ENCODE measurements at regions not wholly inside any gene's neighbourhood (a gene's known extent, or its start where the extent isn't known, plus 50 kb on each side); places are given as distances from the start of the nearest gene placed in this dataset.
A peak's percentile ranks its signal among the peaks of the same experiment; 100 is the strongest.

DNA sequence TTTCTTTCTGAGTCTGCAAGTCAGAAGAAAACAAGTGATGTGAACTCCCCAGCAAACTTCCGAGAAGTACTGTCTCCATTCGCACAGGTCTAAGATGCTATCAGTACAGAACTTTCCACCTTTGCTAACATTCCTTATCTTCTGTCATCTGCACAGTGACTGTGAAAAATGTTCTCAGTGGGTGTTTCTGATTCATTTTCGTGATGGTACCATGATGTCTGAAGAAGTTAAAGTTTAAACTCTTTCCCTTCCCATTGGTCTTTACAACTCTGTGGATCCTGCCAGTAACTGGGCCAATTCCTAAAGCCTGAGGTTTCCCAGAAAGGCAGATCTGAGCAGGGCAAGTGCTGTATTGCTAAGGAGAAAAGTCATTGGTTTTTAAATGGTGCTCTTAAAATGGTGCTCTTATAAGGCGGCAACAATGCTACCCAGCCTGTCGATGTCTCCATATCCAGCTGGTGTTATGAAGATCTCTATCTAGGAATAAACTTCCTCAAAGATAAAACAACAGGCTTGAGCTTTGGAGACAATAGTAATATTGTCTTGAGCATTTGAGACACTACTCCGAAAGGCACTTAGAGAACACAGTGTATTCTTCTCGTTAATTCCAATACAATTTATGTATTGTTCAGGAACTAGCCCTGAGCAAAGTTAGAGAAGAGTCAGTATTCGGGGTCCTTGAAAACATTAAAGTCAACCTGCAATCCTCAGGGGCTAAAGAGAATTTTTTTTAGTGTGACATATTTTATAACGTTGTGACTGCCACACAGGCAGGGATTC, 232.3 kb downstream of the OSR1 start:
- in situ Hi-C loops (cut with MboI; ENCODE audit: low sequenced_read_pairs in 4 of 4) (no loop called here), intact Hi-C loops (cut with DNase I; ENCODE audit: low total_unique reads) (no loop called here)
- ATAC-seq (no peak), DNase-seq (no peak)
- no peak overlapping the region for H3K27ac ChIP-seq
- no peaks in the 10 kb centered on the region for H3K9me3 ChIP-seq
- H3K4me1 ChIP-seq = no peaks in the 10 kb centered on the region
- TF ChIP-seq POLR2A (IDR thresholded peaks at IDR 0.05) = no peak
- TF ChIP-seq, protein P1, sequence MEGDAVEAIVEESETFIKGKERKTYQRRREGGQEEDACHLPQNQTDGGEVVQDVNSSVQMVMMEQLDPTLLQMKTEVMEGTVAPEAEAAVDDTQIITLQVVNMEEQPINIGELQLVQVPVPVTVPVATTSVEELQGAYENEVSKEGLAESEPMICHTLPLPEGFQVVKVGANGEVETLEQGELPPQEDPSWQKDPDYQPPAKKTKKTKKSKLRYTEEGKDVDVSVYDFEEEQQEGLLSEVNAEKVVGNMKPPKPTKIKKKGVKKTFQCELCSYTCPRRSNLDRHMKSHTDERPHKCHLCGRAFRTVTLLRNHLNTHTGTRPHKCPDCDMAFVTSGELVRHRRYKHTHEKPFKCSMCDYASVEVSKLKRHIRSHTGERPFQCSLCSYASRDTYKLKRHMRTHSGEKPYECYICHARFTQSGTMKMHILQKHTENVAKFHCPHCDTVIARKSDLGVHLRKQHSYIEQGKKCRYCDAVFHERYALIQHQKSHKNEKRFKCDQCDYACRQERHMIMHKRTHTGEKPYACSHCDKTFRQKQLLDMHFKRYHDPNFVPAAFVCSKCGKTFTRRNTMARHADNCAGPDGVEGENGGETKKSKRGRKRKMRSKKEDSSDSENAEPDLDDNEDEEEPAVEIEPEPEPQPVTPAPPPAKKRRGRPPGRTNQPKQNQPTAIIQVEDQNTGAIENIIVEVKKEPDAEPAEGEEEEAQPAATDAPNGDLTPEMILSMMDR (IDR thresholded peaks at IDR 0.05 in 4 of 5, conservative IDR thresholded peaks at IDR 0.05 in 1 of 5) = no peak
- no peak overlapping the region for H3K4me3 ChIP-seq
- H3K36me3 ChIP-seq = no peaks in the 10 kb centered on the region
- H3K27me3 ChIP-seq = no peaks in the 10 kb centered on the region

DNA sequence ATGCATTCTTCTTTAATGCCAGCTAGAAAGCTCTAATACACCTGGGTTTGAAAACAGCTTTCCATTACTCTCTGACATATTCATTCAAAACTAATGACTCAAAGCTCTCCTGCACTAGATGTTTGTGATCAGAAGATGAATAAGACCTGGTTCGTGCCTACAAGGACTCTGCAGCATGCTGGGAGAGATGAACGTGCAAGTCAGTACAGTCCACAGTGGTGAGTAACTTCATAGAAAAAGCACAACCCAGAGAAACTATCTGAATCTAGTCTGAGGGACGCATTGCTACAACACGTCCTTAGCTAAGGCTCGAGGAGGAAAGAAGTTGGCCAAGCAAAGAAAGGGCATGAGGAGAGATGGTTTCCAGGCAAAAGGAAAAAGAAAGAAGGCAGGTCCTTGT, 234.3 kb downstream of the OSR1 start:
- Histone ChIP-seq H3K9me3 (no peaks in the 10 kb centered on the region), H3K4me1 (no peaks in the 10 kb centered on the region), H3K4me3 (no peak overlapping the region), H3K36me3 (no peaks in the 10 kb centered on the region), H3K27ac (no peak overlapping the region), H3K27me3 (no peaks in the 10 kb centered on the region)
- intact Hi-C loops (cut with DNase I; ENCODE audit: low total_unique reads) (no loop called here), in situ Hi-C loops (cut with MboI; ENCODE audit: low sequenced_read_pairs in 4 of 4) (no loop called here)
- TF ChIP-seq POLR2A (IDR thresholded peaks at IDR 0.05) = no peak
- ATAC-seq (no peak), DNase-seq (no peak)

DNA sequence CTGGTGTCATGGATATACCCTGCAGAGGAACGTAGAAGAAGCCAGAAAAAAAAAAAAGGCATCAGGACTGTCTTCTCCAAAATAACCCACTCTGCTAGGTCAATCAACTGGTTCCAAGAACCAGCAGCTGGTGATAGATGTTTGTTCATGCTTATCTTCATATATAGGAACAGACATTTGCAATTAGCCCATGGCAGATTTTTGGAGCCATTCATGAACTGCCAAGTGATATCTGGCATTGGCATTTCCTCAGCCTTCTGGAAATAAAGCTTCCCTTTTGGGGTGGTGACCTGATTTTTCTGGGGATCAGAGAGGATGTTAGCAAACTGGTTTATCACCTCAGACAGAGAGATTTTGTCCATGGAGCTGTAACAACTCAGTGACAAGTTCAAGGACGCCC, 234.9 kb downstream of the OSR1 start:
- in situ Hi-C loops (cut with MboI; ENCODE audit: low sequenced_read_pairs in 4 of 4) (no loop called here), intact Hi-C loops (cut with DNase I; ENCODE audit: low total_unique reads) (no loop called here)
- no peak for DNase-seq
- Histone ChIP-seq H3K36me3 (no peaks in the 10 kb centered on the region), H3K4me3 (no peak overlapping the region), H3K9me3 (no peaks in the 10 kb centered on the region), H3K27me3 (no peaks in the 10 kb centered on the region), H3K27ac (no peak overlapping the region), H3K4me1 (no peaks in the 10 kb centered on the region)
- ATAC-seq = no peak
- no peak for TF ChIP-seq POLR2A (IDR thresholded peaks at IDR 0.05)
- TF ChIP-seq, protein P1 (IDR thresholded peaks at IDR 0.05 in 4 of 5, conservative IDR thresholded peaks at IDR 0.05 in 1 of 5) = no peak

DNA sequence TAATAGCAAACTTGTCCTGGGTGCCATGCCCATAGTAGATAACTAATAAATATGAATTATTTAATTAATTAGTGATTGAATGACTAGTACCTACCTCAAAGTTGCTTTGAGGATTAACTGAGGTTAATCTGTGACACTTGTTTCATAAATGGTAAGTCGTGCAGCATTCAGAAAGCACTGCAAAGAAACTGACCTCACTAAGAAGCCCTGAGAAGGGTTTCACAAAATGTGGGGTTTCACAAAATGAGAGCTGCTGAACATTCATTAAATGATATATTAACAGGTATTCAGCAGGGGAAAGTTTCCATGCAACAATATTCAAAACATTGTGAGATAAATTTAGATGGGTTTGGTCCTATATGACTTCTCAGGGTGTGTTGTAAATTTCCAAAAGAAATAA, 236.2 kb downstream of the OSR1 start:
- ATAC-seq = no peak
- TF ChIP-seq, protein P1 (IDR thresholded peaks at IDR 0.05 in 4 of 5, conservative IDR thresholded peaks at IDR 0.05 in 1 of 5) = no peak
- no peak for TF ChIP-seq POLR2A (IDR thresholded peaks at IDR 0.05)
- Histone ChIP-seq H3K4me3 (no peak overlapping the region), H3K27me3 (no peaks in the 10 kb centered on the region), H3K9me3 (no peaks in the 10 kb centered on the region), H3K36me3 (no peaks in the 10 kb centered on the region), H3K27ac (no peak overlapping the region), H3K4me1 (no peaks in the 10 kb centered on the region)
- DNase-seq = no peak
- in situ Hi-C loops (cut with MboI; ENCODE audit: low sequenced_read_pairs in 4 of 4) = no loop called here
- intact Hi-C loops (cut with DNase I; ENCODE audit: low total_unique reads) = no loop called here

DNA sequence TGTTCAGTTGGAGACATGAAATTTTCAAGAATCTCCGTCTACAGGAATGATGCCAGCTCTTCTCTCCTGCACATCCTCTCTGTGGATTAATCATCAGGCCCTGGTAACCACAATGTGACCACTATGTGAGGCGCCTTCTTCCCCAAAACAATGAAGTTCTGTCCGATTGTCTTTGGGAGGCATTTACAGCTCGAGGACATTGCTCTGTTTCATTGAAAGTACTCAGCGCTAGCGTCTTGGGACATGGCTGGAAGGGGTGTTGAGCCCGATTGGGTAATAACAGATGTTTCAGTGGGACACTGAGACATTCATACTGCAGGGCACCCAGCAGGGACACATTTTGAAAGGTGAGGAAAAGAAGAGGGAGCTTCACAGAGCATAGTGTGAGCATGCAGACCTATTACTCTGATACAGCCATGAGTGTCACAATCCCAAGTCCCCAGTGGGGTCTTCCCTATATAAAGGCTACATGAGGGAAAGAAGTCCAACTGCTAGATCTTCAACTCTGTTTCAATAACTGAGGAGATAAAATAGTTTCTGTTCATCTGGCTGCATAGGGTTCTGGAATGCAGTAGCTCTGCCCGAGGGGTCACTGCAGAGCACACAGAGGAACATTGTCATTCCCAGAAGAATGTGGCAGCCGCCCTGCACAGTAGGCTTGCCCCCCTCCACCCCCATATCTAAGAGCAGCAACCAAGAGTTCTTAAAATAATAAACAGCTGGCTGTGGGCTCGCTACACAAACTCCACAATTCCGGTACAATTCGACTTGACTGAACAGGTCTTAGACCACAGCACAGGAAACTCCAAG, 237.3 kb downstream of the OSR1 start:
- TF ChIP-seq, protein P1 (IDR thresholded peaks at IDR 0.05 in 4 of 5, conservative IDR thresholded peaks at IDR 0.05 in 1 of 5) = no peak
- TF ChIP-seq POLR2A (IDR thresholded peaks at IDR 0.05) = no peak
- no peaks in the 10 kb centered on the region for H3K4me1 ChIP-seq
- H3K36me3 ChIP-seq = no peaks in the 10 kb centered on the region
- H3K27ac ChIP-seq = no peak overlapping the region
- peak in 1 of 2 donors; percentile 36 for ATAC-seq
- no peak overlapping the region for H3K4me3 ChIP-seq
- H3K27me3 ChIP-seq = no peaks in the 10 kb centered on the region
- H3K9me3 ChIP-seq = no peaks in the 10 kb centered on the region
- intact Hi-C loops (cut with DNase I; ENCODE audit: low total_unique reads) = no loop called here
- DNase-seq = no peak
- in situ Hi-C loops (cut with MboI; ENCODE audit: low sequenced_read_pairs in 4 of 4) = no loop called here
